Retinal pigment epithelial cell (primary cell): ENCODE measurements at regions not wholly inside any gene's neighbourhood (a gene's known extent, or its start where the extent isn't known, plus 50 kb on each side); places are given as distances from the start of the nearest gene placed in this dataset.

ENCODE experiments used
- DNase-seq: peaks from one replicate; pipeline ENCODE4 v3.0.0-alpha.2; 2010; ENCODE audit warnings: low read depth
- H3K4me3 ChIP-seq: 2 replicates; pipeline ENCODE4 v1.5.1; 2011; ENCODE audit warnings: mild to moderate bottlenecking, low read length, control low read depth, moderate library complexity
- CTCF ChIP-seq: conservative IDR thresholded peaks from 2 replicates; pipeline ENCODE4 v1.5.1; 2011; ENCODE audit warnings: low read depth, low read length, control low read depth, inconsistent platforms

GRCh38 chr3:59547874-59548273 lies 498.0 kb upstream of the CFAP20DC start:
- no peak for DNase-seq
- H3K4me3 ChIP-seq: no peak overlapping the region
- no peak for TF ChIP-seq CTCF

- TF ChIP-seq CTCF: no peak
- no peak for DNase-seq
- no peak overlapping the region for H3K4me3 ChIP-seq
Measured at GRCh38 chr3:59546522-59546921, 496.7 kb upstream of the CFAP20DC start.

- no peak overlapping the region for H3K4me3 ChIP-seq
- DNase-seq: no peak
- no peak for TF ChIP-seq CTCF
Measured at GRCh38 chr3:59545374-59545773, 495.5 kb upstream of the CFAP20DC start.

- no peak for TF ChIP-seq CTCF
- no peak for DNase-seq
- H3K4me3 ChIP-seq: no peak overlapping the region
Measured at GRCh38 chr3:59542276-59542675, 492.5 kb upstream of the CFAP20DC start.

GRCh38 chr3:59540696-59541095 lies 490.9 kb upstream of the CFAP20DC start:
- DNase-seq: no peak
- no peak for TF ChIP-seq CTCF
- no peak overlapping the region for H3K4me3 ChIP-seq

- no peak overlapping the region for H3K4me3 ChIP-seq
- no peak for DNase-seq
- TF ChIP-seq CTCF: no peak
Measured at GRCh38 chr3:59540241-59540640, 490.4 kb upstream of the CFAP20DC start.

- H3K4me3 ChIP-seq: no peak overlapping the region
- no peak for TF ChIP-seq CTCF
- DNase-seq: no peak
Measured at GRCh38 chr3:59538753-59539432, 489.1 kb upstream of the CFAP20DC start.
